COLO668 (cell line): ENCODE measurements at regions not wholly inside any gene's neighbourhood (a gene's known extent, or its start where the extent isn't known, plus 50 kb on each side); places are given as distances from the start of the nearest gene placed in this dataset.
"Not testable (repeated sequence)": the region's sequence is repeated elsewhere in the genome, so short reads cannot be mapped to it uniquely, and the experiment has no call there.

Source experiments
- DNase-seq: peaks from one replicate; lab custom pipeline; 2025; ENCODE audit not compliant: unreplicated experiment; lab: John Stamatoyannopoulos, UW

GRCh38 chr10:63675171-63675570, 154.0 kb downstream of the REEP3 start:
- DNase-seq, result no peak

DNA sequence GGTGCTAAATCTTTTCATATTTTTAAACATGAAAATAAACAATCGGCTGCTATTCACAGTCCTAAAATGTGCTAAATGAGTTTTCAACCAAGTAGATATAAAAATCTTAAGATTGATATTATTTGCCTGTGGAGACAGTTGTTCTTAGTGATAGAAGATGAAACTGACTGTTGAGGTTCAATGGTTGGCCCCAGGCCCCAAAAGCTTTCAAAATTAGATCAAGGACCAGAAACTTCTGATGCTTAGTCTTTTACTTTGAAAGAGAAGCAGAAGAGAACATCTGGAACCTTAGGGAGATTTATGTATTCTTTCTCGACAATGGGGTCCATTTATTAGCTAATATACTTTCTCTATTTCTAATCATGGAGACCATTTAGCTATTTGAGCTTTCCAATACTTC, 155.8 kb downstream of the REEP3 start:
- no peak for DNase-seq

- not testable (repeated sequence) for DNase-seq
Measured at GRCh38 chr10:63680545-63680944, 159.3 kb downstream of the REEP3 start.

DNA sequence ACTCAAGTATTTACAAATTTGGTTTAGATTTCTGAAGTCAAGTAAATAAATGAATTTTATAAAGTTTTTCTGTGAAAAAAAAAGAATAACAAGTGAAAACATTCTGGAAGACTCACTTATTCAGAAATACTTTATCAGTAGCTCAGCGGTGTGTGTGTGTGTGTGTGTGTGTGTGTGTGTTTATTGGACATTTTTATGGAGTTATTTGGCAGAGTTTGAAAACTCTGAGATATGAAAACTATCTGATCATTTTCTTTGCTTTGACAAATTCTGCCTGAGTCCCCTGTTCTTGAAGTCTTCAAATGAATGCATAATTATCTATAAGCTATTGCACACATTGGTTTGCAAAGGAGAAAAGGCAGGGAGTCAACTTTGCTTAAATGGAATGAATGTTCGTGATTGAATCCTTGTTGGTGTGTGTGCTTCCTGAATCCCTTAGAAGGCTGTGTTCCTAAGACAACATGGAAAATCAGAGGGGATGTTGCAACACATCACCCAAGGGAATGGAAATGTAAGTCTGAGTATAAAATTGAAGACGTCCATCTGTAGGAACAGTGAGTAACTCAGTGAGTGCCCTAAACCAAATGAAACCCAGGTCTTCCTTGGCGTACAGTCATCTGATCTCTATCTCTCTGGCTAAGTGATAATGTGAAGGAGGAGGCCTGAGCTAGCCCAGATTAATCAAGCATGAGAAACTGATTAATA, 160.9 kb downstream of the REEP3 start:
- no peak for DNase-seq

GRCh38 chr10:63682698-63683052, 161.5 kb downstream of the REEP3 start:
- not testable (repeated sequence) for DNase-seq

GRCh38 chr10:63683223-63683622, 162.0 kb downstream of the REEP3 start:
- no peak for DNase-seq

- no peak for DNase-seq
Measured at GRCh38 chr10:63683686-63684085, 162.5 kb downstream of the REEP3 start.

DNA sequence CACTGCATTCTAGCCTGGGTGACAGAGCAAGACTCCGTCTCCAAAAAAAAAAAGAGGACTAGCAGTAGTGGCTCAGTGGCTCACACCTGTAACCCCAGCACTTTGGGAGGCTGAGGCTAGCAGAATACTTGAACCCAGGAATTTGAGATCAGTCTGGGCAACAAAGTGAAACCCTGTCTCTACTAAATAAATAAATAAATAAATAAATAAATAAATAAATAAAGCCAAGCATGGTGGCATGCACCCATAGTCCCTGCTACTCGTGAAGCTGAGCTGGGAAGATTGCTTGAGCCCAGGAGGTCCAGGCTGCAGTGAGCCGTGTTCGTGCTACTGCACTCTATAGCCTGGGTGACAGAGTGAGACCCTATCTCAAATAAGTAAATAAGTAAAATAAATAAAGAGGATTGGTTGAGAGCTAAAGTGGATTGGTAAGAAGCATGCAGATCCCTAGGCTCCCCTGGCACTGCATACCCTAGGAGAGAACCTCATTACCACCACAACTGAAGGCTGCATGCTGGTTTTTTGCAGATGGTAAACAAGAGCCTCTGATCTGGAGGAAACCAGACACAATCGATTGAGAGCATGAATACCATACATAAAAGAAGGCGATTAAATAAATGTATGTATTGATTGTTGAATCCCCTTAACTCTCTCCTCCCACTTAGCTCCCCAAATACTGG, 163.2 kb downstream of the REEP3 start:
- no peak for DNase-seq

GRCh38 chr10:63689768-63690167, 168.6 kb downstream of the REEP3 start:
- DNase-seq, result no peak

GRCh38 chr10:63692220-63692896, 171.2 kb downstream of the REEP3 start:
- DNase-seq, result no peak

GRCh38 chr10:63693021-63693420, 171.8 kb downstream of the REEP3 start:
- not testable (repeated sequence) for DNase-seq

GRCh38 chr10:63696205-63696604, 175.0 kb downstream of the REEP3 start:
- DNase-seq, result no peak

GRCh38 chr10:63697956-63698786, 177.0 kb downstream of the REEP3 start:
- DNase-seq, result no peak

- DNase-seq, result no peak
Measured at GRCh38 chr10:63698787-63699150, 177.6 kb downstream of the REEP3 start.

DNA sequence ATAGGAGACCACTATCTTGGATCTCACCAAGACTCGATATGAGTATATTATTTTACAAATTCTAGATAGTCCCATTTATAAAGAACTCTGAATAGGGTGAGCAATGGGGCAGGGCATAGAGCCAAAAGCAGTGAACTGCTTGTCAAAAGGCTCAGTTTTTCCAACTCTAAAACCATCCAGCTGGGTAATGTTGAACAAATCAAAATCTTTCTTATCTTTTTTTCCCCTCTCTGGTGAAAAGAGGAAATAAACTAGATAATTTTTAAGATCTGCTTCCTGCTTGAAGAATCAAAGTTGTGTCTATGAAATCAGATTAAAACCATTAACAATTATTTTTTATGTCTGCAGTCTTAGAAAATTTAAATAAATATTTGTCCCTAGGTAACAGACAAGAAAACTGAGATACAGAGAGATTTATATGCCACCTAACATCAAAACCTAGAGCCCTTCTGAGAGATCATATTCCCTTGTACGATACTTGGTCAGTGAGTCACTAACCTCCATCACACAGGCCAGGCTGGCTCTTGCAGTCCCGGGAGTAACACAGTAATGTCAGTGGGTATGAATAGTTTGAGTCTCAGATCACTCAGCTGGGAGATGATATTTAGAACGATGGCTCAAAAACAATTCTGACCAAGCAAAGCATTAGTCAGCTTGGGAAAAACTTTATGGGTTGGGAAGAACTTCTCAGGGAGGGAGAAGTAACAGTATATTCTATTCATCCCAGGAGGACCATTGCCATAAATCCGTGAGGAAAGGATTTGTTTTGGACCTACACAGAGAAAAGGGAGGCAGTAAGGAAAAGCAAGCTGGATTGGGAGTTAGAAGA, 178.8 kb downstream of the REEP3 start:
- DNase-seq, result peak; percentile 6

GRCh38 chr10:63700631-63701156, 179.5 kb downstream of the REEP3 start:
- no peak for DNase-seq

DNA sequence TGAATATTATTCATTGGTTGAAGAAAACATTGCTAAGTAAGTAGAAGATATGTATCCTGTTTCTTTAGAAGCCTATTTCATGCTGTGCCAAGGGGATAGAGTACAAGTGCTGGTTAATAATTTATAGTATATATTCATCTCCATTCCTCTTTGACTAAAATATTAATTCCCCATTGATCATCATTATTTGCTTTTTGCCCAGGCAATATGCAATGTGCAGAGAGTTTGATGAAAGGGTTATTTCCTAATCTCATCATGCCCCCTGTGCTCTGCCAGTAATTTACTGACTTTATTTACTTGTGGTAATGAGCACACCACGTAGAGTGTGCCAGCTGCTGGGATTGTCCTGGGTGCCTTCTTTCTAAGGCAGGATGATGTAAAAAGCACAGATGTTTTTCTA, 180.9 kb downstream of the REEP3 start:
- peak; percentile 56 for DNase-seq

GRCh38 chr10:63703113-63703670, 182.0 kb downstream of the REEP3 start:
- peak; percentile 21 for DNase-seq

- peak; percentile 42 for DNase-seq
Measured at GRCh38 chr10:63703740-63704345, 182.6 kb downstream of the REEP3 start.
